ENCODE measurements at regions not wholly inside any gene's neighbourhood (a gene's known extent, or its start where the extent isn't known, plus 50 kb on each side); places are given as distances from the start of the nearest gene placed in this dataset.
"Not testable (repeated sequence)": the region's sequence is repeated elsewhere in the genome, so short reads cannot be mapped to it uniquely, and the experiment has no call there.

- no peak for DNase-seq (ENCODE audit: low read depth, low spot score)
- in situ Hi-C loops (cut with HindIII; ENCODE audit: low pct_unique_long_range_greater_than_20kb, low sequenced_read_pairs), result no loop called here
These were observed 103.4 kb downstream of the ZBTB18 start for GRCh38 chr1:244154508-244154871.

GRCh38 chr1:244154872-244155531 is 103.9 kb downstream of the ZBTB18 start:
- in situ Hi-C loops (cut with HindIII; ENCODE audit: low pct_unique_long_range_greater_than_20kb, low sequenced_read_pairs), result no loop called here
- peak; percentile 54 for DNase-seq (ENCODE audit: low read depth, low spot score)

GRCh38 chr1:244155661-244156060 is 104.6 kb downstream of the ZBTB18 start:
- in situ Hi-C loops (cut with HindIII; ENCODE audit: low pct_unique_long_range_greater_than_20kb, low sequenced_read_pairs), result no loop called here
- no peak for DNase-seq (ENCODE audit: low read depth, low spot score)

- DNase-seq (ENCODE audit: low read depth, low spot score); in situ Hi-C loops (cut with HindIII; ENCODE audit: low pct_unique_long_range_greater_than_20kb, low sequenced_read_pairs): not testable (repeated sequence)
These were observed 105.5 kb downstream of the ZBTB18 start for GRCh38 chr1:244156617-244157016.

- in situ Hi-C loops (cut with HindIII; ENCODE audit: low pct_unique_long_range_greater_than_20kb, low sequenced_read_pairs), result no loop called here
- DNase-seq (ENCODE audit: low read depth, low spot score), result no peak
These were observed 106.8 kb downstream of the ZBTB18 start for GRCh38 chr1:244157731-244158438.

- in situ Hi-C loops (cut with HindIII; ENCODE audit: low pct_unique_long_range_greater_than_20kb, low sequenced_read_pairs), result no loop called here
These were observed 108.6 kb downstream of the ZBTB18 start for GRCh38 chr1:244159646-244160045.

GRCh38 chr1:244160455-244161235 is 109.6 kb downstream of the ZBTB18 start:
- DNase-seq (ENCODE audit: low read depth, low spot score), result no peak
- in situ Hi-C loops (cut with HindIII; ENCODE audit: low pct_unique_long_range_greater_than_20kb, low sequenced_read_pairs), result no loop called here

More at GRCh38 chr1:244159646-244160045, 108.6 kb downstream of the ZBTB18 start:
- no peak for DNase-seq (ENCODE audit: low read depth, low spot score)

GRCh38 chr1:244161236-244161510 is 110.1 kb downstream of the ZBTB18 start:
- in situ Hi-C loops (cut with HindIII; ENCODE audit: low pct_unique_long_range_greater_than_20kb, low sequenced_read_pairs), result no loop called here
- no peak for DNase-seq (ENCODE audit: low read depth, low spot score)

- DNase-seq (ENCODE audit: low read depth, low spot score), result no peak
- in situ Hi-C loops (cut with HindIII; ENCODE audit: low pct_unique_long_range_greater_than_20kb, low sequenced_read_pairs), result no loop called here
These were observed 111.9 kb downstream of the ZBTB18 start for GRCh38 chr1:244162786-244163530.

- DNase-seq (ENCODE audit: low read depth, low spot score), result peak; percentile 62
- in situ Hi-C loops (cut with HindIII; ENCODE audit: low pct_unique_long_range_greater_than_20kb, low sequenced_read_pairs), result no loop called here
These were observed 112.9 kb downstream of the ZBTB18 start for GRCh38 chr1:244163861-244164510.

GRCh38 chr1:244164511-244164890 is 113.4 kb downstream of the ZBTB18 start:
- DNase-seq (ENCODE audit: low read depth, low spot score), result no peak
- in situ Hi-C loops (cut with HindIII; ENCODE audit: low pct_unique_long_range_greater_than_20kb, low sequenced_read_pairs), result no loop called here

- DNase-seq (ENCODE audit: low read depth, low spot score), result no peak
- in situ Hi-C loops (cut with HindIII; ENCODE audit: low pct_unique_long_range_greater_than_20kb, low sequenced_read_pairs), result no loop called here
These were observed 113.9 kb downstream of the ZBTB18 start for GRCh38 chr1:244165021-244165420.

GRCh38 chr1:244165701-244166100 is 114.6 kb downstream of the ZBTB18 start:
- DNase-seq (ENCODE audit: low read depth, low spot score), result no peak
- in situ Hi-C loops (cut with HindIII; ENCODE audit: low pct_unique_long_range_greater_than_20kb, low sequenced_read_pairs), result no loop called here

- in situ Hi-C loops (cut with HindIII; ENCODE audit: low pct_unique_long_range_greater_than_20kb, low sequenced_read_pairs), result no loop called here
- no peak for DNase-seq (ENCODE audit: low read depth, low spot score)
These were observed 120.3 kb downstream of the ZBTB18 start for GRCh38 chr1:244171241-244171985.

GRCh38 chr1:244173240-244173639 is 122.2 kb downstream of the ZBTB18 start:
- no peak for DNase-seq (ENCODE audit: low read depth, low spot score)
- in situ Hi-C loops (cut with HindIII; ENCODE audit: low pct_unique_long_range_greater_than_20kb, low sequenced_read_pairs), result no loop called here

GRCh38 chr1:244173769-244174168 is 122.7 kb downstream of the ZBTB18 start:
- DNase-seq (ENCODE audit: low read depth, low spot score), result no peak
- in situ Hi-C loops (cut with HindIII; ENCODE audit: low pct_unique_long_range_greater_than_20kb, low sequenced_read_pairs), result no loop called here

GRCh38 chr1:244174922-244175521 is 123.9 kb downstream of the ZBTB18 start:
- in situ Hi-C loops (cut with HindIII; ENCODE audit: low pct_unique_long_range_greater_than_20kb, low sequenced_read_pairs), result no loop called here
- DNase-seq (ENCODE audit: low read depth, low spot score), result no peak
